ENCODE measurements at regions not wholly inside any gene's neighbourhood (a gene's known extent, or its start where the extent isn't known, plus 50 kb on each side); places are given as distances from the start of the nearest gene placed in this dataset.

- Mint-ChIP-seq H3K27me3 (no peaks in the 10 kb centered on the region), H3K4me3 (no peak overlapping the region), H3K4me1 (no peaks in the 10 kb centered on the region), H3K27ac (no peak overlapping the region), H3K9me3 (peaks cover 8 to 12% (median 12%) of the 10 kb centered on the region in 5 donors), H3K36me3 (no peaks in the 10 kb centered on the region)
- Histone ChIP-seq H3K4me3 (ENCODE audit: low read length) (no peak overlapping the region), H3K4me1 (ENCODE audit: insufficient read depth, low read length) (no peaks in the 10 kb centered on the region), H3K36me3 (ENCODE audit: insufficient read depth, low read length) (no peaks in the 10 kb centered on the region), H3K9me3 (ENCODE audit: low read length) (no peaks in the 10 kb centered on the region), H3K27me3 (ENCODE audit: insufficient read depth, low read length, poor library complexity, severe bottlenecking) (no peaks in the 10 kb centered on the region), H3K27ac (ENCODE audit: low read depth, low read length) (no peak overlapping the region)
- CTCF ChIA-PET = no interaction called here
- DNase-seq = no peak
- POLR2A ChIA-PET = no interaction called here
Observed at GRCh38 chrX:83022020-83022419, 486.1 kb upstream of the POU3F4 start.

Measured in CD8-positive, alpha-beta memory T cell (primary cell).